Panc1 (cell line): ENCODE measurements at regions not wholly inside any gene's neighbourhood (a gene's known extent, or its start where the extent isn't known, plus 50 kb on each side); places are given as distances from the start of the nearest gene placed in this dataset.
"Not testable (repeated sequence)": the region's sequence is repeated elsewhere in the genome, so short reads cannot be mapped to it uniquely, and the experiment has no call there.

ENCODE experiments used
- ATAC-seq: fragments of 200-7000 bp; cut with Tn5 transposase; 2 replicates; pipeline ENCODE4 v1.9.1; 2020; ENCODE audit warnings: mild to moderate bottlenecking, moderate library complexity
- BruUV-seq: library from RNA; stranded (reverse); fragments of 400-500 nt; replicated peaks from 2 replicates; lab custom pipeline; 2021; lab: Mats Ljungman, UMichigan
- CTCF ChIA-PET: fragments of 300-600 bp; sonication (Branson Sonifier 250); formaldehyde crosslinking; loops from one replicate; lab custom pipeline; 2022; ENCODE audit warnings: antibody characterized with exemption; lab: Charles Lee
- POLR2A ChIA-PET: fragments of 300-600 bp; sonication (Branson Sonifier 250); formaldehyde crosslinking; loops from one replicate; lab custom pipeline; 2022; ENCODE audit warnings: antibody characterized with exemption; lab: Charles Lee
- DNase-seq: peaks from one replicate; pipeline ENCODE4 v3.0.0-alpha.2; 2010; ENCODE audit warnings: low read depth, low spot score
- H3K27ac ChIP-seq: 2 replicates; pipeline ENCODE4 v1.5.1; 2011; ENCODE audit warnings: mild to moderate bottlenecking, low read length, inconsistent platforms
- H3K27me3 ChIP-seq: fragments of 200-500 bp; sonication (Bioruptor generic); 2 replicates; pipeline ENCODE4 v1.6.0; 2014; ENCODE audit warnings: low read length, inconsistent platforms; ENCODE audit not compliant: control insufficient read depth, insufficient read depth
- H3K36me3 ChIP-seq: fragments of 200-500 bp; sonication (Bioruptor generic); 2 replicates; pipeline ENCODE4 v1.5.1; 2014; ENCODE audit warnings: inconsistent platforms, mild to moderate bottlenecking, low read length, moderate library complexity; ENCODE audit not compliant: control insufficient read depth, insufficient read depth
- H3K4me1 ChIP-seq: 2 replicates; pipeline ENCODE4 v1.5.1; 2011; ENCODE audit warnings: inconsistent platforms, mild to moderate bottlenecking, low read length, moderate library complexity; ENCODE audit not compliant: control insufficient read depth, insufficient read depth
- H3K4me3 ChIP-seq, 2 experiments: 2 replicates each; pipeline ENCODE4 v1.5.1; 2011 to 2012; ENCODE audit warnings: low read depth in 2 of 2, low read length in 2 of 2, mild to moderate bottlenecking in 2 of 2, inconsistent platforms in 1 of 2, moderate library complexity in 1 of 2
- H3K9me3 ChIP-seq: fragments of 200-500 bp; sonication (Bioruptor generic); 2 replicates; pipeline ENCODE4 v1.5.1; 2014; ENCODE audit warnings: low read depth, mild to moderate bottlenecking, inconsistent platforms, low read length, moderate library complexity; ENCODE audit not compliant: control insufficient read depth, insufficient read depth
- POLR2AphosphoS5 ChIP-seq: IDR thresholded peaks from 2 replicates; pipeline ENCODE4 v1.6.1; 2012; ENCODE audit warnings: mild to moderate bottlenecking, low read depth, low read length, moderate library complexity
- SIN3A ChIP-seq: IDR thresholded peaks from 2 replicates; pipeline ENCODE4 v1.6.1; 2012; ENCODE audit warnings: low read depth, mild to moderate bottlenecking, low read length, moderate library complexity, borderline replicate concordance; ENCODE audit not compliant: insufficient read depth
- TCF7L2 ChIP-seq: IDR thresholded peaks from 2 replicates; pipeline ENCODE4 v1.6.1; 2011; ENCODE audit warnings: mild to moderate bottlenecking, low read depth, low read length, inconsistent platforms
- in situ Hi-C: cut with HindIII; loops from 2 replicates; pipeline ENCODE4 v1.10.0; 2016; ENCODE audit warnings: low sequenced_read_pairs, low pct_unique_long_range_greater_than_20kb
- intact Hi-C: fragments of 100-400 bp; cut with micrococcal nuclease; formaldehyde crosslinking; loops from one replicate; pipeline ENCODE4 v1.10.0; 2022; ENCODE audit not compliant: unreplicated experiment
- TF ChIP-seq, protein P1 (sequence below), 2 experiments: IDR thresholded peaks; 2 replicates each; pipeline ENCODE4 v1.6.1; 2011 to 2012; ENCODE audit warnings: low read depth in 2 of 2, control low read depth in 1 of 2, low read length in 1 of 2, mild to moderate bottlenecking in 1 of 2, moderate library complexity in 1 of 2; ENCODE audit not compliant: insufficient read depth in 1 of 2
- TF ChIP-seq, protein P2 (sequence below): fragments of 450-650 bp; IDR thresholded peaks from 2 replicates; pipeline ENCODE4 v1.5.1; 2017; ENCODE audit warnings: mild to moderate bottlenecking

DNA sequence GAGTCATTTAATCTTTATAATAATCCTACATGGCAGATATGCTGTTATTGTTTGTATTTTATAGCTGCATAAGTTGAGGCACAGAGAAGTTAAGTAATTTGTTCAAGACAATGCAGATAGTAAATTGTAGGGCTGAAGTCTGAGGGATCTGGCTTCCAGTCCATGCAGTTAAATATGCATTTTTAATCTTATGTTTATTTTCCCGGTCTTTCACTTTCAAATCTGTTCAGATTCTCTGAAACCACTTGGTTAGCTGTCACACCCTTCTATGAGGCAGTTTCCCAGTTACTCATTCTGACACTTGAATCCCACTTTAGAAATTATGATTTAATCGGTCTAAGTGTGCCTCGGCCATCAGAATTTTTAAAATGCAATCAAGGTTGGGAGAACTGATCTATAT lies 315.0 kb downstream of the NSUN3 start:
- ATAC-seq, H3K4me3 ChIP-seq, H3K4me1 ChIP-seq, H3K9me3 ChIP-seq, DNase-seq, CTCF ChIA-PET, in situ Hi-C loops, POLR2A ChIA-PET, BruUV-seq, intact Hi-C loops, H3K36me3 ChIP-seq, H3K27me3 ChIP-seq, H3K27ac ChIP-seq: not testable (repeated sequence)

DNA sequence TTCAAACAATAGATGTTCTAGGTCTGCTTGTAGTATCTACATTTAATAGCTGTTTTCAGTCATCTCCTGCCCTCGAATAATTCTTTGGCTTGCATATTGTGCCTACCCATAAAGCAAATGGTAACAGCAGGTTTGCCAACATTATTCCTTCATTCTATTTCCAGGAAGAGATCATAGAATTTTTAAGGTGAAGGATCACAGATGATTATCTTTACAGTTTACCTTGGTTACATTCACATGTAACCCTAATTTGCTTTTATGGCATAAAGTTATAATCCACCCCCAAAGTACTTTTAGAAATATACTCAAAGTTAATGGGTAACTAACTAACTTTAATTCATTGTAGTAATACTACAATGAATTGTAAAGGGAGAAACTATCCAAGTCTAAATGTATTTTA lies 315.5 kb downstream of the NSUN3 start:
- BruUV-seq, result no TSS peak
- DNase-seq, result no peak
- Histone ChIP-seq H3K9me3 (no peaks in the 10 kb centered on the region), H3K27ac (no peak overlapping the region), H3K27me3 (no peaks in the 10 kb centered on the region), H3K4me3 (no peak overlapping the region), H3K36me3 (no peaks in the 10 kb centered on the region), H3K4me1 (no peaks in the 10 kb centered on the region)
- in situ Hi-C loops (no loop called here), intact Hi-C loops (no loop called here)
- no peak for ATAC-seq
- TF ChIP-seq SIN3A (no peak), POLR2AphosphoS5 (no peak), TCF7L2 (no peak)
- TF ChIP-seq, protein P1, sequence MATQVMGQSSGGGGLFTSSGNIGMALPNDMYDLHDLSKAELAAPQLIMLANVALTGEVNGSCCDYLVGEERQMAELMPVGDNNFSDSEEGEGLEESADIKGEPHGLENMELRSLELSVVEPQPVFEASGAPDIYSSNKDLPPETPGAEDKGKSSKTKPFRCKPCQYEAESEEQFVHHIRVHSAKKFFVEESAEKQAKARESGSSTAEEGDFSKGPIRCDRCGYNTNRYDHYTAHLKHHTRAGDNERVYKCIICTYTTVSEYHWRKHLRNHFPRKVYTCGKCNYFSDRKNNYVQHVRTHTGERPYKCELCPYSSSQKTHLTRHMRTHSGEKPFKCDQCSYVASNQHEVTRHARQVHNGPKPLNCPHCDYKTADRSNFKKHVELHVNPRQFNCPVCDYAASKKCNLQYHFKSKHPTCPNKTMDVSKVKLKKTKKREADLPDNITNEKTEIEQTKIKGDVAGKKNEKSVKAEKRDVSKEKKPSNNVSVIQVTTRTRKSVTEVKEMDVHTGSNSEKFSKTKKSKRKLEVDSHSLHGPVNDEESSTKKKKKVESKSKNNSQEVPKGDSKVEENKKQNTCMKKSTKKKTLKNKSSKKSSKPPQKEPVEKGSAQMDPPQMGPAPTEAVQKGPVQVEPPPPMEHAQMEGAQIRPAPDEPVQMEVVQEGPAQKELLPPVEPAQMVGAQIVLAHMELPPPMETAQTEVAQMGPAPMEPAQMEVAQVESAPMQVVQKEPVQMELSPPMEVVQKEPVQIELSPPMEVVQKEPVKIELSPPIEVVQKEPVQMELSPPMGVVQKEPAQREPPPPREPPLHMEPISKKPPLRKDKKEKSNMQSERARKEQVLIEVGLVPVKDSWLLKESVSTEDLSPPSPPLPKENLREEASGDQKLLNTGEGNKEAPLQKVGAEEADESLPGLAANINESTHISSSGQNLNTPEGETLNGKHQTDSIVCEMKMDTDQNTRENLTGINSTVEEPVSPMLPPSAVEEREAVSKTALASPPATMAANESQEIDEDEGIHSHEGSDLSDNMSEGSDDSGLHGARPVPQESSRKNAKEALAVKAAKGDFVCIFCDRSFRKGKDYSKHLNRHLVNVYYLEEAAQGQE (IDR thresholded peaks at IDR 0.05; ENCODE audit: insufficient read depth in 1 of 2, low read depth in 2 of 2, low read length in 1 of 2), result no peak
- TF ChIP-seq, protein P2, sequence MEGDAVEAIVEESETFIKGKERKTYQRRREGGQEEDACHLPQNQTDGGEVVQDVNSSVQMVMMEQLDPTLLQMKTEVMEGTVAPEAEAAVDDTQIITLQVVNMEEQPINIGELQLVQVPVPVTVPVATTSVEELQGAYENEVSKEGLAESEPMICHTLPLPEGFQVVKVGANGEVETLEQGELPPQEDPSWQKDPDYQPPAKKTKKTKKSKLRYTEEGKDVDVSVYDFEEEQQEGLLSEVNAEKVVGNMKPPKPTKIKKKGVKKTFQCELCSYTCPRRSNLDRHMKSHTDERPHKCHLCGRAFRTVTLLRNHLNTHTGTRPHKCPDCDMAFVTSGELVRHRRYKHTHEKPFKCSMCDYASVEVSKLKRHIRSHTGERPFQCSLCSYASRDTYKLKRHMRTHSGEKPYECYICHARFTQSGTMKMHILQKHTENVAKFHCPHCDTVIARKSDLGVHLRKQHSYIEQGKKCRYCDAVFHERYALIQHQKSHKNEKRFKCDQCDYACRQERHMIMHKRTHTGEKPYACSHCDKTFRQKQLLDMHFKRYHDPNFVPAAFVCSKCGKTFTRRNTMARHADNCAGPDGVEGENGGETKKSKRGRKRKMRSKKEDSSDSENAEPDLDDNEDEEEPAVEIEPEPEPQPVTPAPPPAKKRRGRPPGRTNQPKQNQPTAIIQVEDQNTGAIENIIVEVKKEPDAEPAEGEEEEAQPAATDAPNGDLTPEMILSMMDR, result no peak
- CTCF ChIA-PET, result no interaction called here
- POLR2A ChIA-PET, result no interaction called here

DNA sequence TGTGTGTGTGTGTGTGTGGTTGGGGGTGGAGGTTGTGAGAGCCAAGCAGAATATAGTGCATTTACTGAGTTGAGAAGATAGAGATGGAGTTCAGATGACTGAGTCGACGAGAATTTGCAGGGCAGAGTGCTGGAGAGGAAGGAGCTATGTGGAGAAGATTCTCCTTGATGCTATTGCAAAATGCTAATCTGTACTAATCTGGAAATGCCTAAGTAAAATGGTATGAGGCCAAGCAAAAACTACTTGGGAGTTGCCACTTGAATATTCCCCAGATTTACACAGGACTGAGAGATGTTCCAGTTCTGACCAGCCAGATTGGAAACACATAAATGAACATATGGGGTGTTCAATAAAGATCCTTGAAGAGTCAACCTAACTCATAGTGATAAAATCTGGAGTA lies 316.4 kb downstream of the NSUN3 start:
- in situ Hi-C loops, result no loop called here
- Histone ChIP-seq H3K9me3 (no peaks in the 10 kb centered on the region), H3K27me3 (no peaks in the 10 kb centered on the region), H3K4me1 (no peaks in the 10 kb centered on the region), H3K4me3 (no peak overlapping the region), H3K27ac (no peak overlapping the region), H3K36me3 (no peaks in the 10 kb centered on the region)
- DNase-seq, result no peak
- ChIA-PET CTCF (no interaction called here), POLR2A (no interaction called here)
- ATAC-seq, result no peak
- no peak for TF ChIP-seq POLR2AphosphoS5
- TF ChIP-seq SIN3A, result no peak
- TF ChIP-seq, protein P2, result no peak
- TF ChIP-seq, protein P1 (IDR thresholded peaks at IDR 0.05; ENCODE audit: insufficient read depth in 1 of 2, low read depth in 2 of 2, low read length in 1 of 2), result no peak
- TF ChIP-seq TCF7L2, result no peak
- no TSS peak for BruUV-seq
- intact Hi-C loops, result no loop called here
